OCI-LY7 (cell line): ENCODE measurements at regions not wholly inside any gene's neighbourhood (a gene's known extent, or its start where the extent isn't known, plus 50 kb on each side); places are given as distances from the start of the nearest gene placed in this dataset.

Experiments used
- BruUV-seq: library from RNA; stranded (reverse); fragments of 400-500 nt; replicated peaks from 2 replicates; lab custom pipeline; 2021; lab: Mats Ljungman, UMichigan
- CTCF ChIA-PET: fragments of 300-600 bp; sonication (Branson Sonifier 250); formaldehyde crosslinking; loops from one replicate; lab custom pipeline; 2022; ENCODE audit warnings: antibody characterized with exemption; ENCODE audit not compliant: unreplicated experiment; lab: Charles Lee
- POLR2A ChIA-PET: fragments of 300-600 bp; sonication (Branson Sonifier 250); formaldehyde crosslinking; loops from one replicate; lab custom pipeline; 2022; ENCODE audit warnings: antibody characterized with exemption; lab: Charles Lee
- DNase-seq: peaks from one replicate; pipeline ENCODE4 v3.0.0-alpha.2; 2015; ENCODE audit warnings: low spot score
- H2AFZ ChIP-seq: fragments of 200-600 bp; sonication (generic), shearing (Covaris generic); 2 replicates; pipeline ENCODE4 v1.6.1; 2014; ENCODE audit warnings: mild to moderate bottlenecking, antibody characterized with exemption, low read length, moderate library complexity
- H3K27ac ChIP-seq: fragments of 200-600 bp; sonication (generic); 2 replicates; pipeline ENCODE4 v1.5.1; 2014; ENCODE audit warnings: mixed run types, low read depth, mild to moderate bottlenecking, moderate library complexity, low read length, inconsistent platforms; ENCODE audit not compliant: poor library complexity, severe bottlenecking
- H3K36me3 ChIP-seq: fragments of 200-600 bp; sonication (generic); 2 replicates; pipeline ENCODE4 v1.6.1; 2014; ENCODE audit warnings: mild to moderate bottlenecking, antibody characterized with exemption, low read length, moderate library complexity, mixed read lengths; ENCODE audit not compliant: insufficient read depth
- H3K4me1 ChIP-seq: fragments of 200-600 bp; sonication (generic); 2 replicates; pipeline ENCODE4 v1.5.1; 2014; ENCODE audit warnings: mild to moderate bottlenecking, low read length; ENCODE audit not compliant: insufficient read depth, poor library complexity, severe bottlenecking
- H3K4me2 ChIP-seq: fragments of 200-600 bp; sonication (generic); 2 replicates; pipeline ENCODE4 v1.6.1; 2014; ENCODE audit warnings: mild to moderate bottlenecking, low read length
- H3K4me3 ChIP-seq: fragments of 200-600 bp; sonication (generic); 2 replicates; pipeline ENCODE4 v1.5.1; 2014; ENCODE audit warnings: mild to moderate bottlenecking, low read depth, low read length; ENCODE audit not compliant: poor library complexity, severe bottlenecking
- H3K79me2 ChIP-seq: fragments of 200-600 bp; sonication (generic); 2 replicates; pipeline ENCODE4 v1.6.1; 2016; ENCODE audit warnings: low read depth, mild to moderate bottlenecking, low read length, moderate library complexity, mixed read lengths; ENCODE audit not compliant: insufficient read depth
- H3K9me2 ChIP-seq: fragments of 200-600 bp; sonication (generic); 2 replicates; pipeline ENCODE4 v1.6.1; 2016; ENCODE audit warnings: mild to moderate bottlenecking, low read length, mixed read lengths; ENCODE audit not compliant: insufficient read depth
- H3K9me3 ChIP-seq: fragments of 200-600 bp; sonication (generic); 2 replicates; pipeline ENCODE4 v1.6.1; 2014; ENCODE audit warnings: mild to moderate bottlenecking, mixed run types, low read length, mixed read lengths
- H4K20me1 ChIP-seq: fragments of 200-600 bp; sonication (generic); 2 replicates; pipeline ENCODE4 v1.6.1; 2014; ENCODE audit warnings: mild to moderate bottlenecking, antibody characterized with exemption, low read length, moderate library complexity, mixed read lengths; ENCODE audit not compliant: insufficient read depth
- CTCF ChIP-seq: fragments of 200-600 bp; sonication (generic); conservative IDR thresholded peaks from 2 replicates; pipeline ENCODE4 v1.5.1; 2014; ENCODE audit warnings: mild to moderate bottlenecking, antibody characterized with exemption, low read length, moderate library complexity, mixed read lengths
- EZH2phosphoT487 ChIP-seq: fragments of 200-600 bp; sonication (generic); IDR thresholded peaks from 2 replicates; pipeline ENCODE4 v1.6.1; 2018; ENCODE audit warnings: low read depth, borderline replicate concordance, mild to moderate bottlenecking, mixed run types, antibody characterized with exemption, low read length, moderate library complexity, mixed read lengths
- intact Hi-C: fragments of 100-400 bp; cut with micrococcal nuclease; formaldehyde crosslinking; loops from one replicate; pipeline ENCODE4 v1.10.0; 2022; ENCODE audit not compliant: unreplicated experiment

- no peak for DNase-seq
- Histone ChIP-seq H2AFZ (no peak overlapping the region), H3K4me2 (no peak overlapping the region), H3K9me2 (no peaks in the 10 kb centered on the region), H3K36me3 (no peaks in the 10 kb centered on the region), H3K27ac (no peak overlapping the region), H3K4me1 (no peaks in the 10 kb centered on the region), H4K20me1 (no peaks in the 10 kb centered on the region), H3K79me2 (no peaks in the 10 kb centered on the region), H3K4me3 (no peak overlapping the region), H3K9me3 (no peaks in the 10 kb centered on the region)
- TF ChIP-seq EZH2phosphoT487 (no peak), CTCF (no peak)
- CTCF ChIA-PET: no interaction called here
- intact Hi-C loops: no loop called here
- BruUV-seq: no TSS peak
- POLR2A ChIA-PET: no interaction called here
Observed at GRCh38 chr1:162937716-162938395, 76.9 kb upstream of the CCDC190 start.

DNA sequence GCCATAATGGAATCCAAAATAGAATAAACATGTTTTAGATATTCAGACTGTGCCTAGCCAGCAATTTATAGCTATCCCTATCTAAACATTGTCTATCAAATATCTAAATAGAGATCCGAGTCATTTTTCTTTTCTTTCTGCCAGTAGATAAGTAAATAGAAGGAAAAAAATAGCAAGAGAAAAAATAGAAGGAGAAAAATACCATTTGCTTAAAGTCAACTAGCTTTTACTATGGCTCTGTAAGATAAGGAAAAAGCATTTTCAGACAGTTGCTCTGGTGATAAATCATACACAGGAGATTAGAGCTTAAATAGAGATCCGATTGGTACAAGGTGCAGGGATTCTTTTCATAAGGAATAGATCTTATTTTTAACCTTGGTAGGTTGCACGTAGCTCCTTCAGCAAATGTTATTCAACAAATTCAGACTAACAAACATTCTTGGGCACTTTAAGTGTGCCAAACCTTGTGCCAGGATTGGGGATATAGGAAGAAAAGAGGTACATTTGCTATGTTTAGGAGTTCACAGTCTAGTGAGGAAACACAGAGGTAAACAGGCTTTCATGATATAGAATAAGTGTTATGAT lies 70.1 kb upstream of the CCDC190 start:
- no peaks in the 10 kb centered on the region for H4K20me1 ChIP-seq
- ChIA-PET CTCF (no interaction called here), POLR2A (interaction anchor here (0.5 kb wide), 1 partner anchor 404 kb away, joined by 5 read pairs; no protein-coding TSS in a partner anchor)
- H3K4me1 ChIP-seq: no peaks in the 10 kb centered on the region
- no peak for TF ChIP-seq EZH2phosphoT487
- no peak for TF ChIP-seq CTCF
- H3K9me2 ChIP-seq: no peaks in the 10 kb centered on the region
- no peak overlapping the region for H2AFZ ChIP-seq
- DNase-seq: no peak
- no peak overlapping the region for H3K4me3 ChIP-seq
- H3K27ac ChIP-seq: no peak overlapping the region
- H3K4me2 ChIP-seq: no peak overlapping the region
- intact Hi-C loops: no loop called here
- no peaks in the 10 kb centered on the region for H3K36me3 ChIP-seq
- no peaks in the 10 kb centered on the region for H3K9me3 ChIP-seq
- no TSS peak for BruUV-seq
- H3K79me2 ChIP-seq: no peaks in the 10 kb centered on the region

GRCh38 chr1:162930532-162930931 lies 69.6 kb upstream of the CCDC190 start:
- intact Hi-C loops: no loop called here
- H2AFZ ChIP-seq: no peak overlapping the region
- H3K4me2 ChIP-seq: no peak overlapping the region
- no TSS peak for BruUV-seq
- H3K27ac ChIP-seq: no peak overlapping the region
- TF ChIP-seq CTCF (no peak), EZH2phosphoT487 (no peak)
- H4K20me1 ChIP-seq: no peaks in the 10 kb centered on the region
- POLR2A ChIA-PET: no interaction called here
- H3K4me1 ChIP-seq: no peaks in the 10 kb centered on the region
- no peaks in the 10 kb centered on the region for H3K9me2 ChIP-seq
- H3K4me3 ChIP-seq: no peak overlapping the region
- H3K79me2 ChIP-seq: no peaks in the 10 kb centered on the region
- DNase-seq: no peak
- CTCF ChIA-PET: no interaction called here
- H3K36me3 ChIP-seq: no peaks in the 10 kb centered on the region
- no peaks in the 10 kb centered on the region for H3K9me3 ChIP-seq
